ENCODE measurements at regions not wholly inside any gene's neighbourhood (a gene's known extent, or its start where the extent isn't known, plus 50 kb on each side); places are given as distances from the start of the nearest gene placed in this dataset.

DNA sequence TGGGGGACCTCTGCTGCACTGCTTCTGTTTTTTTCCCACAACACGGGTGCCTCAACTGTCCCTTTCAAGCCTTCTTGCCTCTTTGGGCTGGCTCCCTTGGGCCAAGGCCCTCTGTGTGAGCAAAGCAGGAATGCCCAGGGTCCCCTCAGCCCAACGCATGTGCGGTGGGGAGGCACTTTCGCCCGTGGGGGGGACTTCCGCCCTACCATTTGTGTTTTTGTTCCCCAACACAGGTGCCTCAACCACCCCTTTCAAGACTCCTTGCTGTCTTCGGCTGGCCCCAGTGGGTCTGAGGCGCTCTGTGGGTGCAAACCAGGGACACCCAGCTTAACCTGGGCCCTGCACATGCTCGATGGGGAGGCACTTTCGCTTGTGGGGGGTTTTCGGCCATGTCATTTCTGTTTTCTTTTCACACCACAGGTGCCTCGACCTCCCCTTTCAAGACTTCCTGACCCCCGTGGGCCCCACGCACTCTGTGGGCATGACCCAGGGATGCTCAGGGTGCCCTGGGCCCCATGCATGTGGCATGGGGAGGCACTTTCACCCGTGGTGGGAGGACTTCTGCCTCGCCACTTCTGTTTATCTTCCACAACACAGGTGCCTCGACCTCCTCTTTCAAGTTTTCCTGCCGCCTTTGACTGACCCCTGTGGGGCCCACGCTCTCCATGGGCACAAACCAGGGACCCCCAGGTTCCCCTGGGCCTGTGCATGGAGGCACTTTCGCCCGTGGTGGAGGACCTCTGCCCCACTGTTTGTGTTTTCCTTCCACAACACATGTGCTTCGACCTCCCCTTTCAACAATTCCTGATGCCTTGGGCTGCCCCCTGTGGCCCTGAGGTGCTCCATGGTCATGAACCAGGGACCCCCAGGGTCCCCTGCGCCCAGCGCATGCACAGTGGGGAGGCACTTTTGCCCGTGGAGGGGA lies 365.7 kb downstream of the ALG10 start:
- Mint-ChIP-seq H3K27ac (no peak overlapping the region), H3K9me3 (peaks cover 85 to 99% of the 10 kb centered on the region in 2 experiments), H3K4me3 (no peak overlapping the region), H3K4me1 (no peaks in the 10 kb centered on the region), H3K27me3 (ENCODE audit: low read depth) (peaks cover 2% of the 10 kb centered on the region), H3K36me3 (ENCODE audit: insufficient read depth in 1 of 3, low read depth in 3 of 3) (peaks cover 24 to 30% (median 29%) of the 10 kb centered on the region in 3 experiments; a peak in 6 of 7 replicates)
- H3K14ac ChIP-seq (ENCODE audit: insufficient read depth, low read length): no peak overlapping the region
- H4K20me1 ChIP-seq (ENCODE audit: control insufficient read depth, insufficient read depth, insufficient read length): no peaks in the 10 kb centered on the region
- no peaks in the 10 kb centered on the region; the same call in 1 of the 2 replicates for H3K27me3 ChIP-seq (ENCODE audit: insufficient read depth, low read length)
- H3K18ac ChIP-seq (ENCODE audit: insufficient read length, low read depth, low read length): no peak overlapping the region
- no peak overlapping the region for H4K8ac ChIP-seq (replicated peaks; ENCODE audit: insufficient read length, low read depth, low read length)
- H3K79me1 ChIP-seq (ENCODE audit: insufficient read depth, low read depth, low read length, poor library complexity, severe bottlenecking): no peaks in the 10 kb centered on the region
- TF ChIP-seq, protein P1, sequence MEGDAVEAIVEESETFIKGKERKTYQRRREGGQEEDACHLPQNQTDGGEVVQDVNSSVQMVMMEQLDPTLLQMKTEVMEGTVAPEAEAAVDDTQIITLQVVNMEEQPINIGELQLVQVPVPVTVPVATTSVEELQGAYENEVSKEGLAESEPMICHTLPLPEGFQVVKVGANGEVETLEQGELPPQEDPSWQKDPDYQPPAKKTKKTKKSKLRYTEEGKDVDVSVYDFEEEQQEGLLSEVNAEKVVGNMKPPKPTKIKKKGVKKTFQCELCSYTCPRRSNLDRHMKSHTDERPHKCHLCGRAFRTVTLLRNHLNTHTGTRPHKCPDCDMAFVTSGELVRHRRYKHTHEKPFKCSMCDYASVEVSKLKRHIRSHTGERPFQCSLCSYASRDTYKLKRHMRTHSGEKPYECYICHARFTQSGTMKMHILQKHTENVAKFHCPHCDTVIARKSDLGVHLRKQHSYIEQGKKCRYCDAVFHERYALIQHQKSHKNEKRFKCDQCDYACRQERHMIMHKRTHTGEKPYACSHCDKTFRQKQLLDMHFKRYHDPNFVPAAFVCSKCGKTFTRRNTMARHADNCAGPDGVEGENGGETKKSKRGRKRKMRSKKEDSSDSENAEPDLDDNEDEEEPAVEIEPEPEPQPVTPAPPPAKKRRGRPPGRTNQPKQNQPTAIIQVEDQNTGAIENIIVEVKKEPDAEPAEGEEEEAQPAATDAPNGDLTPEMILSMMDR (conservative IDR thresholded peaks at IDR 0.05): no peak
- peaks cover 94% of the 10 kb centered on the region for H3K9me3 ChIP-seq (ENCODE audit: control insufficient read depth, low read depth, low read length)
- no peak overlapping the region for H2BK5ac ChIP-seq (ENCODE audit: insufficient read length, low read length)
- H3K23me2 ChIP-seq (ENCODE audit: insufficient read length, low read depth, low read length, poor library complexity, severe bottlenecking): no peaks in the 10 kb centered on the region
- no peak overlapping the region for H3K27ac ChIP-seq (ENCODE audit: insufficient read length, low read depth, low read length)
- H3K4me2 ChIP-seq (ENCODE audit: insufficient read depth, insufficient read length, low read length): no peak overlapping the region
- DNase-seq: no peak
- H3K79me2 ChIP-seq (ENCODE audit: insufficient read depth, low read length): no peaks in the 10 kb centered on the region
- no peak overlapping the region for H2BK12ac ChIP-seq (ENCODE audit: insufficient read length, low read depth, low read length)
- no peak overlapping the region for H2BK120ac ChIP-seq (ENCODE audit: low read depth, low read length, poor library complexity, severe bottlenecking)
- no peak overlapping the region for H2AK5ac ChIP-seq (ENCODE audit: insufficient read length, low read length)
- H2AFZ ChIP-seq (ENCODE audit: low read length): no peak overlapping the region
- no peak overlapping the region for H4K5ac ChIP-seq (ENCODE audit: insufficient read length, low read depth, low read length)
- H4K91ac ChIP-seq (ENCODE audit: insufficient read length, low read depth, low read length): no peak overlapping the region
- no peak overlapping the region for H3K4ac ChIP-seq (ENCODE audit: low read depth, low read length)
- no peak overlapping the region for H3K23ac ChIP-seq (ENCODE audit: insufficient read length, low read depth, low read length)
- WGBS (ENCODE audit: extremely low coverage, insufficient read length, low lambda C conversion rate): no CpG with 5 or more reads among the region's 25 CpGs
- no peak overlapping the region for H2BK15ac ChIP-seq (ENCODE audit: low read depth, low read length)
- H3K56ac ChIP-seq (ENCODE audit: insufficient read length, low read depth, low read length): no peak overlapping the region
- H3T11ph ChIP-seq (ENCODE audit: low read length): no peak overlapping the region
- no peak overlapping the region for H2BK20ac ChIP-seq (ENCODE audit: low read depth, low read length, poor library complexity, severe bottlenecking)
- H3K9ac ChIP-seq (ENCODE audit: extremely low read depth, insufficient read length, low read length): no peak overlapping the region
- no peaks in the 10 kb centered on the region for H3K4me1 ChIP-seq (ENCODE audit: insufficient read depth, low read length)

All from H9 (cell line).